ENCODE measurements at regions not wholly inside any gene's neighbourhood (a gene's known extent, or its start where the extent isn't known, plus 50 kb on each side); places are given as distances from the start of the nearest gene placed in this dataset.

DNA sequence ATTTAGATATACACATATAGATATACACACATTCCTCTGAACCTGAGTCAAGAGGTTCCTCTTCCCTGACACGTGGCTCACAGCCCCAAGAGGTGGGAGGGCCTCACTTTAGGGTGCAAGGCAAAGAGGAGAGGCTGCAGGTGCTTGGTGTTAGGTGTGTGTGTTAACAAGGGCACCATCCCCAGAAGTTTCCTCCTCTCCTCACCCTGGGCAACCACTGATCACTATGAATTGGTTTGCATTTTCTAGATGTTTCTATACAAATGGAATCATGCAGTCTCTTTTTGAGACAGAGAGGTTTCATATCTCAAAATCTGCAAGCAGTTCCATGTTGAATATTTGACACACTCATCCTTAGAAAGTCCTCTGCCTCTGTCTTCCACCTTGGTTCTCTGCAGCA, 120.9 kb upstream of the NECTIN1 start:
- H4K20me1 ChIP-seq (ENCODE audit: insufficient read depth, low read length, poor library complexity, severe bottlenecking) = no peaks in the 10 kb centered on the region
- H3K9me3 ChIP-seq (ENCODE audit: insufficient read depth, low read depth, low read length) = no peaks in the 10 kb centered on the region
- no peak overlapping the region for H3K9ac ChIP-seq (ENCODE audit: low read depth, low read length, poor library complexity, severe bottlenecking)
- no peaks in the 10 kb centered on the region for H3K4me1 ChIP-seq (ENCODE audit: insufficient read depth, low read length, poor library complexity, severe bottlenecking)
- no peak overlapping the region for H2AFZ ChIP-seq (ENCODE audit: low read length)
- no peaks in the 10 kb centered on the region for H3K9me2 ChIP-seq (replicated peaks; ENCODE audit: low read depth, low read length)
- H3K4me3 ChIP-seq (ENCODE audit: low read length, poor library complexity, severe bottlenecking) = no peak overlapping the region
- TF ChIP-seq EZH2phosphoT487 (IDR thresholded peaks at IDR 0.05; ENCODE audit: borderline replicate concordance) = no peak
- TF ChIP-seq, protein P1, sequence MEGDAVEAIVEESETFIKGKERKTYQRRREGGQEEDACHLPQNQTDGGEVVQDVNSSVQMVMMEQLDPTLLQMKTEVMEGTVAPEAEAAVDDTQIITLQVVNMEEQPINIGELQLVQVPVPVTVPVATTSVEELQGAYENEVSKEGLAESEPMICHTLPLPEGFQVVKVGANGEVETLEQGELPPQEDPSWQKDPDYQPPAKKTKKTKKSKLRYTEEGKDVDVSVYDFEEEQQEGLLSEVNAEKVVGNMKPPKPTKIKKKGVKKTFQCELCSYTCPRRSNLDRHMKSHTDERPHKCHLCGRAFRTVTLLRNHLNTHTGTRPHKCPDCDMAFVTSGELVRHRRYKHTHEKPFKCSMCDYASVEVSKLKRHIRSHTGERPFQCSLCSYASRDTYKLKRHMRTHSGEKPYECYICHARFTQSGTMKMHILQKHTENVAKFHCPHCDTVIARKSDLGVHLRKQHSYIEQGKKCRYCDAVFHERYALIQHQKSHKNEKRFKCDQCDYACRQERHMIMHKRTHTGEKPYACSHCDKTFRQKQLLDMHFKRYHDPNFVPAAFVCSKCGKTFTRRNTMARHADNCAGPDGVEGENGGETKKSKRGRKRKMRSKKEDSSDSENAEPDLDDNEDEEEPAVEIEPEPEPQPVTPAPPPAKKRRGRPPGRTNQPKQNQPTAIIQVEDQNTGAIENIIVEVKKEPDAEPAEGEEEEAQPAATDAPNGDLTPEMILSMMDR (conservative IDR thresholded peaks at IDR 0.05; ENCODE audit: low read length) = no peak
- H3F3A ChIP-seq (ENCODE audit: low read depth) = no peaks in the 10 kb centered on the region
- H3K27me3 ChIP-seq (ENCODE audit: insufficient read depth, low read length, poor library complexity, severe bottlenecking) = no peaks in the 10 kb centered on the region
- H3K4me2 ChIP-seq (ENCODE audit: low read depth, low read length, poor library complexity, severe bottlenecking) = no peak overlapping the region
- H3K79me2 ChIP-seq (ENCODE audit: insufficient read depth, low read length) = no peaks in the 10 kb centered on the region
- H3K36me3 ChIP-seq (ENCODE audit: insufficient read depth, low read length) = no peaks in the 10 kb centered on the region

DNA sequence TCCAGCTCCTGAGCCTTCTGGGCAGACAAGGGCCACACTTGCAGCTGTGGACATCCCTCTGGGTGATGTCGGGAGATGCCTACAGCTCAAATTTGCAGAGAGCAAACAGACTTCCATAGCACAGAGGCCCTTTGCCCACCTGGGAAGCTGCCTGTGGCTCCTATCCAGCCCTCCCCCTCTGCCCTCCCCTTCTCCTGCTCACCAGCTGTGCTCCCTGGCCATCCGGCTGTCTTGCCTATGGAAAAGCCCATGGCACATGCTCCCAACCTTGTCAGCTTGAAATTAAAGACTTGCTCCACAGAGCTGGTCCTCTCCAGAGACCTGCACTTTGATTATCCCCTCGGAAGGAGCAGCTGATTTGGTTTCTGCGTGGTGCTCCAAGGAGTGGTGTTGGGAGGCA, 118.9 kb upstream of the NECTIN1 start:
- H3K4me1 ChIP-seq (ENCODE audit: insufficient read depth, low read length, poor library complexity, severe bottlenecking) = no peaks in the 10 kb centered on the region
- H3K9me3 ChIP-seq (ENCODE audit: insufficient read depth, low read depth, low read length) = no peaks in the 10 kb centered on the region
- no peaks in the 10 kb centered on the region for H3K36me3 ChIP-seq (ENCODE audit: insufficient read depth, low read length)
- H3F3A ChIP-seq (ENCODE audit: low read depth) = no peaks in the 10 kb centered on the region
- no peak for TF ChIP-seq EZH2phosphoT487 (IDR thresholded peaks at IDR 0.05; ENCODE audit: borderline replicate concordance)
- TF ChIP-seq, protein P1 (conservative IDR thresholded peaks at IDR 0.05; ENCODE audit: low read length) = no peak
- no peak overlapping the region for H3K4me3 ChIP-seq (ENCODE audit: low read length, poor library complexity, severe bottlenecking)
- H3K9ac ChIP-seq (ENCODE audit: low read depth, low read length, poor library complexity, severe bottlenecking) = no peak overlapping the region
- H3K79me2 ChIP-seq (ENCODE audit: insufficient read depth, low read length) = no peaks in the 10 kb centered on the region
- no peak overlapping the region for H3K4me2 ChIP-seq (ENCODE audit: low read depth, low read length, poor library complexity, severe bottlenecking)
- H3K27me3 ChIP-seq (ENCODE audit: insufficient read depth, low read length, poor library complexity, severe bottlenecking) = no peaks in the 10 kb centered on the region
- H2AFZ ChIP-seq (ENCODE audit: low read length) = no peak overlapping the region
- H4K20me1 ChIP-seq (ENCODE audit: insufficient read depth, low read length, poor library complexity, severe bottlenecking) = no peaks in the 10 kb centered on the region
- H3K9me2 ChIP-seq (replicated peaks; ENCODE audit: low read depth, low read length) = no peaks in the 10 kb centered on the region

- Histone ChIP-seq H3K27me3 (ENCODE audit: insufficient read depth, low read length, poor library complexity, severe bottlenecking) (no peaks in the 10 kb centered on the region), H3K4me3 (ENCODE audit: low read length, poor library complexity, severe bottlenecking) (no peak overlapping the region), H3K9ac (ENCODE audit: low read depth, low read length, poor library complexity, severe bottlenecking) (no peak overlapping the region), H3K9me3 (ENCODE audit: insufficient read depth, low read depth, low read length) (no peaks in the 10 kb centered on the region), H3K79me2 (ENCODE audit: insufficient read depth, low read length) (no peaks in the 10 kb centered on the region), H3F3A (ENCODE audit: low read depth) (no peaks in the 10 kb centered on the region), H3K9me2 (replicated peaks; ENCODE audit: low read depth, low read length) (no peaks in the 10 kb centered on the region), H4K20me1 (ENCODE audit: insufficient read depth, low read length, poor library complexity, severe bottlenecking) (no peaks in the 10 kb centered on the region), H3K4me2 (ENCODE audit: low read depth, low read length, poor library complexity, severe bottlenecking) (no peak overlapping the region), H3K4me1 (ENCODE audit: insufficient read depth, low read length, poor library complexity, severe bottlenecking) (no peaks in the 10 kb centered on the region), H2AFZ (ENCODE audit: low read length) (no peak overlapping the region), H3K36me3 (ENCODE audit: insufficient read depth, low read length) (no peaks in the 10 kb centered on the region)
- TF ChIP-seq EZH2phosphoT487 (IDR thresholded peaks at IDR 0.05; ENCODE audit: borderline replicate concordance) = no peak
- TF ChIP-seq, protein P1 (conservative IDR thresholded peaks at IDR 0.05; ENCODE audit: low read length) = no peak
Observed at GRCh38 chr11:119846374-119846773, 117.4 kb upstream of the NECTIN1 start.

Measured in Loucy (cell line).